ENCODE measurements at regions not wholly inside any gene's neighbourhood (a gene's known extent, or its start where the extent isn't known, plus 50 kb on each side); places are given as distances from the start of the nearest gene placed in this dataset.

DNA sequence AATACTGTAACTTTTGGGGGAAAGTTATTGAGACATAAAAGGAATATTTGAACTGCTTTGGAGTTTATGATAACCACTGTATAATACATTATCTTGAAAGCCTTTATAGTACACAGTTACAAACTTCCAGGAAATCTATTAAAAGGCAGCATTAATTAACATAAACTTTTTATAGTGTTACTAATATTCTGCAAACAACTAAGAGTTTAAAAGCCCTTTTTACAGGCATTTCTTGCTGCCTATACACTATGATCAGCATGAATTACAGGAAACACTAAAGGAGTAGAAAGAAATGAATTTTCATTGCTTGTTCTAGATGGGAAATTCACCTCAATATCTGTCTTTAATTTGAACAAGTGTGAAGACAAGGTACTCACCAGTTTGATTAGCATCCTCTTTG lies 252.3 kb upstream of the ZFP64 start:
- ChIA-PET CTCF (no interaction called here), POLR2A (no interaction called here), RAD21 (ENCODE audit: low non-redundant PET in 1 of 2, low total read pairs in 2 of 2, uncharacterized antibody in 2 of 2, unreplicated experiment in 2 of 2) (no interaction called here)
- Histone ChIP-seq H3K27me3 (ENCODE audit: insufficient read depth, low read length) (no peaks in the 10 kb centered on the region), H3K9me3 (ENCODE audit: control insufficient read depth in 1 of 2, insufficient read depth in 1 of 2, low read depth in 1 of 2, low read length in 2 of 2) (no peaks in the 10 kb centered on the region), H3K9me2 (ENCODE audit: insufficient read depth) (no peaks in the 10 kb centered on the region), H3K9ac (ENCODE audit: low read length) (no peak overlapping the region), H3K4me1 (ENCODE audit: control insufficient read depth in 1 of 2, insufficient read depth in 2 of 2, low read length in 2 of 2) (no peaks in the 10 kb centered on the region), H3K27ac (ENCODE audit: low read depth, low read length) (no peak overlapping the region), H4K20me1 (ENCODE audit: insufficient read depth) (no peaks in the 10 kb centered on the region), H2AFZ (ENCODE audit: low read depth, low read length, poor library complexity, severe bottlenecking) (no peak overlapping the region), H3K4me2 (ENCODE audit: low read length) (no peak overlapping the region), H3K36me3 (ENCODE audit: control insufficient read depth in 1 of 2, insufficient read depth in 2 of 2, low read length in 2 of 2) (no peaks in the 10 kb centered on the region; a peak in 1 of 4 replicates), H3K4me3 (replicated peaks in 1 of 2; ENCODE audit: low read depth in 1 of 2, low read length in 2 of 2) (no peak overlapping the region), H3K79me2 (ENCODE audit: insufficient read depth, low read length) (no peaks in the 10 kb centered on the region)
- ATAC-seq, result no peak
- no peak for DNase-seq (ENCODE audit: low read depth, low spot score)
- no TSS peak for BruUV-seq (replicated peaks)
- no peak for TF ChIP-seq CBX3 (IDR thresholded peaks at IDR 0.05; ENCODE audit: low read depth)
- no peak for TF ChIP-seq JUND (IDR thresholded peaks at IDR 0.05)
- TF ChIP-seq EZH2 (IDR thresholded peaks at IDR 0.05), result no peak
- no peak for TF ChIP-seq ZFX (IDR thresholded peaks at IDR 0.05)
- TF ChIP-seq SIN3A (IDR thresholded peaks at IDR 0.05; ENCODE audit: low read depth), result no peak
- TF ChIP-seq, protein P1, sequence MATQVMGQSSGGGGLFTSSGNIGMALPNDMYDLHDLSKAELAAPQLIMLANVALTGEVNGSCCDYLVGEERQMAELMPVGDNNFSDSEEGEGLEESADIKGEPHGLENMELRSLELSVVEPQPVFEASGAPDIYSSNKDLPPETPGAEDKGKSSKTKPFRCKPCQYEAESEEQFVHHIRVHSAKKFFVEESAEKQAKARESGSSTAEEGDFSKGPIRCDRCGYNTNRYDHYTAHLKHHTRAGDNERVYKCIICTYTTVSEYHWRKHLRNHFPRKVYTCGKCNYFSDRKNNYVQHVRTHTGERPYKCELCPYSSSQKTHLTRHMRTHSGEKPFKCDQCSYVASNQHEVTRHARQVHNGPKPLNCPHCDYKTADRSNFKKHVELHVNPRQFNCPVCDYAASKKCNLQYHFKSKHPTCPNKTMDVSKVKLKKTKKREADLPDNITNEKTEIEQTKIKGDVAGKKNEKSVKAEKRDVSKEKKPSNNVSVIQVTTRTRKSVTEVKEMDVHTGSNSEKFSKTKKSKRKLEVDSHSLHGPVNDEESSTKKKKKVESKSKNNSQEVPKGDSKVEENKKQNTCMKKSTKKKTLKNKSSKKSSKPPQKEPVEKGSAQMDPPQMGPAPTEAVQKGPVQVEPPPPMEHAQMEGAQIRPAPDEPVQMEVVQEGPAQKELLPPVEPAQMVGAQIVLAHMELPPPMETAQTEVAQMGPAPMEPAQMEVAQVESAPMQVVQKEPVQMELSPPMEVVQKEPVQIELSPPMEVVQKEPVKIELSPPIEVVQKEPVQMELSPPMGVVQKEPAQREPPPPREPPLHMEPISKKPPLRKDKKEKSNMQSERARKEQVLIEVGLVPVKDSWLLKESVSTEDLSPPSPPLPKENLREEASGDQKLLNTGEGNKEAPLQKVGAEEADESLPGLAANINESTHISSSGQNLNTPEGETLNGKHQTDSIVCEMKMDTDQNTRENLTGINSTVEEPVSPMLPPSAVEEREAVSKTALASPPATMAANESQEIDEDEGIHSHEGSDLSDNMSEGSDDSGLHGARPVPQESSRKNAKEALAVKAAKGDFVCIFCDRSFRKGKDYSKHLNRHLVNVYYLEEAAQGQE (IDR thresholded peaks at IDR 0.05; ENCODE audit: low read depth), result no peak
- TF ChIP-seq FOSL1 (IDR thresholded peaks at IDR 0.05; ENCODE audit: low read depth), result no peak
- TF ChIP-seq, protein P2, sequence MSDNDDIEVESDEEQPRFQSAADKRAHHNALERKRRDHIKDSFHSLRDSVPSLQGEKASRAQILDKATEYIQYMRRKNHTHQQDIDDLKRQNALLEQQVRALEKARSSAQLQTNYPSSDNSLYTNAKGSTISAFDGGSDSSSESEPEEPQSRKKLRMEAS (IDR thresholded peaks at IDR 0.05), result no peak
- TF ChIP-seq EZH2phosphoT487 (IDR thresholded peaks at IDR 0.05; ENCODE audit: borderline replicate concordance), result no peak
- no peak for TF ChIP-seq EGR1 (IDR thresholded peaks at IDR 0.05; ENCODE audit: low read depth)
- no peak for TF ChIP-seq TCF7L2 (IDR thresholded peaks at IDR 0.05; ENCODE audit: borderline replicate concordance, extremely low read depth, insufficient read depth, insufficient read length)
- no peak for TF ChIP-seq YY1 (IDR thresholded peaks at IDR 0.05; ENCODE audit: extremely low read depth, insufficient replicate concordance, low read depth, low read length)
- no peak for TF ChIP-seq SRF (IDR thresholded peaks at IDR 0.05; ENCODE audit: low read depth)
- TF ChIP-seq CEBPB (IDR thresholded peaks at IDR 0.05; ENCODE audit: low read depth), result no peak
- TF ChIP-seq ZNF274 (IDR thresholded peaks at IDR 0.05; ENCODE audit: low read depth, low read length), result no peak
- TF ChIP-seq, protein P3, sequence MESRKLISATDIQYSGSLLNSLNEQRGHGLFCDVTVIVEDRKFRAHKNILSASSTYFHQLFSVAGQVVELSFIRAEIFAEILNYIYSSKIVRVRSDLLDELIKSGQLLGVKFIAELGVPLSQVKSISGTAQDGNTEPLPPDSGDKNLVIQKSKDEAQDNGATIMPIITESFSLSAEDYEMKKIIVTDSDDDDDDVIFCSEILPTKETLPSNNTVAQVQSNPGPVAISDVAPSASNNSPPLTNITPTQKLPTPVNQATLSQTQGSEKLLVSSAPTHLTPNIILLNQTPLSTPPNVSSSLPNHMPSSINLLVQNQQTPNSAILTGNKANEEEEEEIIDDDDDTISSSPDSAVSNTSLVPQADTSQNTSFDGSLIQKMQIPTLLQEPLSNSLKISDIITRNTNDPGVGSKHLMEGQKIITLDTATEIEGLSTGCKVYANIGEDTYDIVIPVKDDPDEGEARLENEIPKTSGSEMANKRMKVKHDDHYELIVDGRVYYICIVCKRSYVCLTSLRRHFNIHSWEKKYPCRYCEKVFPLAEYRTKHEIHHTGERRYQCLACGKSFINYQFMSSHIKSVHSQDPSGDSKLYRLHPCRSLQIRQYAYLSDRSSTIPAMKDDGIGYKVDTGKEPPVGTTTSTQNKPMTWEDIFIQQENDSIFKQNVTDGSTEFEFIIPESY (IDR thresholded peaks at IDR 0.05; ENCODE audit: extremely low read depth, insufficient replicate concordance, low read length), result no peak
- TF ChIP-seq SP1 (IDR thresholded peaks at IDR 0.05; ENCODE audit: low read depth), result no peak
- intact Hi-C loops (cut with micrococcal nuclease), result no loop called here

All from HCT116 (cell line).